ENCODE measurements at regions not wholly inside any gene's neighbourhood (a gene's known extent, or its start where the extent isn't known, plus 50 kb on each side); places are given as distances from the start of the nearest gene placed in this dataset.

DNA sequence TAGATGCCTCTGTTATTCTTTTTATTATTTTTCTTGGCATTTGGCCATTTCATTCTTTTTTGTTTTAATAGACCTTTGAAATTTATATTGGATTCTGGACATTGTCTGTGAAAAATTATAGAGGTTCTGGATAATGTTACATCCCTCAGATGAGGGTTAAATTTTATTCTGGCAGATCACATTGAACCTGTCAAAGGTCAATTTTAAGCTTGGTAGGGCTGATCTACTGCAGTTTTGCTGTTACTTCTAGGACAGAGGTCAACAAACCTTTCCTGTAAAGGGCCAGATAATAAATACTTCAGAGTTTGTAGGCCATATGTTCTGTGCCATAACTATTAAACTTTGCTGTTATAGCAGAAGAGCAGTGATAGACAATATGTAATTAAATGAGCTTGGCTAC, 318.9 kb upstream of the DPPA4 start:
- no peaks in the 10 kb centered on the region for H3K4me1 ChIP-seq (ENCODE audit: control insufficient read depth in 4 of 4, insufficient read depth in 4 of 4, low read length in 3 of 4)
- H3K27me3 ChIP-seq (ENCODE audit: control insufficient read depth in 4 of 4, insufficient read depth in 4 of 4, low read length in 3 of 4): no peaks in the 10 kb centered on the region
- no peak overlapping the region for H3K4me3 ChIP-seq (ENCODE audit: low read depth in 1 of 3, low read length in 3 of 3)
- no peak for TF ChIP-seq JUND (IDR thresholded peaks at IDR 0.05)
- TF ChIP-seq, protein P1, sequence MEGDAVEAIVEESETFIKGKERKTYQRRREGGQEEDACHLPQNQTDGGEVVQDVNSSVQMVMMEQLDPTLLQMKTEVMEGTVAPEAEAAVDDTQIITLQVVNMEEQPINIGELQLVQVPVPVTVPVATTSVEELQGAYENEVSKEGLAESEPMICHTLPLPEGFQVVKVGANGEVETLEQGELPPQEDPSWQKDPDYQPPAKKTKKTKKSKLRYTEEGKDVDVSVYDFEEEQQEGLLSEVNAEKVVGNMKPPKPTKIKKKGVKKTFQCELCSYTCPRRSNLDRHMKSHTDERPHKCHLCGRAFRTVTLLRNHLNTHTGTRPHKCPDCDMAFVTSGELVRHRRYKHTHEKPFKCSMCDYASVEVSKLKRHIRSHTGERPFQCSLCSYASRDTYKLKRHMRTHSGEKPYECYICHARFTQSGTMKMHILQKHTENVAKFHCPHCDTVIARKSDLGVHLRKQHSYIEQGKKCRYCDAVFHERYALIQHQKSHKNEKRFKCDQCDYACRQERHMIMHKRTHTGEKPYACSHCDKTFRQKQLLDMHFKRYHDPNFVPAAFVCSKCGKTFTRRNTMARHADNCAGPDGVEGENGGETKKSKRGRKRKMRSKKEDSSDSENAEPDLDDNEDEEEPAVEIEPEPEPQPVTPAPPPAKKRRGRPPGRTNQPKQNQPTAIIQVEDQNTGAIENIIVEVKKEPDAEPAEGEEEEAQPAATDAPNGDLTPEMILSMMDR (IDR thresholded peaks at IDR 0.05; ENCODE audit: low read depth, low read length, missing input control): no peak
- TF ChIP-seq GABPA (IDR thresholded peaks at IDR 0.05 in 1 of 2, conservative IDR thresholded peaks at IDR 0.05 in 1 of 2): no peak
- TF ChIP-seq, protein P2, sequence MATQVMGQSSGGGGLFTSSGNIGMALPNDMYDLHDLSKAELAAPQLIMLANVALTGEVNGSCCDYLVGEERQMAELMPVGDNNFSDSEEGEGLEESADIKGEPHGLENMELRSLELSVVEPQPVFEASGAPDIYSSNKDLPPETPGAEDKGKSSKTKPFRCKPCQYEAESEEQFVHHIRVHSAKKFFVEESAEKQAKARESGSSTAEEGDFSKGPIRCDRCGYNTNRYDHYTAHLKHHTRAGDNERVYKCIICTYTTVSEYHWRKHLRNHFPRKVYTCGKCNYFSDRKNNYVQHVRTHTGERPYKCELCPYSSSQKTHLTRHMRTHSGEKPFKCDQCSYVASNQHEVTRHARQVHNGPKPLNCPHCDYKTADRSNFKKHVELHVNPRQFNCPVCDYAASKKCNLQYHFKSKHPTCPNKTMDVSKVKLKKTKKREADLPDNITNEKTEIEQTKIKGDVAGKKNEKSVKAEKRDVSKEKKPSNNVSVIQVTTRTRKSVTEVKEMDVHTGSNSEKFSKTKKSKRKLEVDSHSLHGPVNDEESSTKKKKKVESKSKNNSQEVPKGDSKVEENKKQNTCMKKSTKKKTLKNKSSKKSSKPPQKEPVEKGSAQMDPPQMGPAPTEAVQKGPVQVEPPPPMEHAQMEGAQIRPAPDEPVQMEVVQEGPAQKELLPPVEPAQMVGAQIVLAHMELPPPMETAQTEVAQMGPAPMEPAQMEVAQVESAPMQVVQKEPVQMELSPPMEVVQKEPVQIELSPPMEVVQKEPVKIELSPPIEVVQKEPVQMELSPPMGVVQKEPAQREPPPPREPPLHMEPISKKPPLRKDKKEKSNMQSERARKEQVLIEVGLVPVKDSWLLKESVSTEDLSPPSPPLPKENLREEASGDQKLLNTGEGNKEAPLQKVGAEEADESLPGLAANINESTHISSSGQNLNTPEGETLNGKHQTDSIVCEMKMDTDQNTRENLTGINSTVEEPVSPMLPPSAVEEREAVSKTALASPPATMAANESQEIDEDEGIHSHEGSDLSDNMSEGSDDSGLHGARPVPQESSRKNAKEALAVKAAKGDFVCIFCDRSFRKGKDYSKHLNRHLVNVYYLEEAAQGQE (IDR thresholded peaks at IDR 0.05): no peak
- TF ChIP-seq RXRA (IDR thresholded peaks at IDR 0.05): peak; percentile 57 to 68
- TF ChIP-seq, protein P3, sequence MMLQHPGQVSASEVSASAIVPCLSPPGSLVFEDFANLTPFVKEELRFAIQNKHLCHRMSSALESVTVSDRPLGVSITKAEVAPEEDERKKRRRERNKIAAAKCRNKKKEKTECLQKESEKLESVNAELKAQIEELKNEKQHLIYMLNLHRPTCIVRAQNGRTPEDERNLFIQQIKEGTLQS (IDR thresholded peaks at IDR 0.05): no peak
- peak; percentile 18 to 33 for TF ChIP-seq HNF4A (conservative IDR thresholded peaks at IDR 0.05)
- TF ChIP-seq, protein P4, sequence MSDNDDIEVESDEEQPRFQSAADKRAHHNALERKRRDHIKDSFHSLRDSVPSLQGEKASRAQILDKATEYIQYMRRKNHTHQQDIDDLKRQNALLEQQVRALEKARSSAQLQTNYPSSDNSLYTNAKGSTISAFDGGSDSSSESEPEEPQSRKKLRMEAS (IDR thresholded peaks at IDR 0.05): no peak
- TF ChIP-seq EGR1 (IDR thresholded peaks at IDR 0.05; ENCODE audit: low read depth in 2 of 2): no peak
- TF ChIP-seq RAD21 (IDR thresholded peaks at IDR 0.05): no peak
- no peaks in the 10 kb centered on the region for H3K36me3 ChIP-seq (ENCODE audit: control insufficient read depth in 4 of 4, insufficient read depth in 3 of 4, low read depth in 1 of 4, low read length in 3 of 4)
- no peak for DNase-seq (ENCODE audit: low spot score)
- H3K27ac ChIP-seq (ENCODE audit: low read depth in 1 of 2, low read length in 2 of 2): no peak overlapping the region
- no peak overlapping the region for H3K9ac ChIP-seq (ENCODE audit: low read depth in 1 of 2, low read length in 2 of 2)
- no peaks in the 10 kb centered on the region for H3K9me3 ChIP-seq (ENCODE audit: control insufficient read depth in 4 of 4, low read length in 3 of 4)

DNA sequence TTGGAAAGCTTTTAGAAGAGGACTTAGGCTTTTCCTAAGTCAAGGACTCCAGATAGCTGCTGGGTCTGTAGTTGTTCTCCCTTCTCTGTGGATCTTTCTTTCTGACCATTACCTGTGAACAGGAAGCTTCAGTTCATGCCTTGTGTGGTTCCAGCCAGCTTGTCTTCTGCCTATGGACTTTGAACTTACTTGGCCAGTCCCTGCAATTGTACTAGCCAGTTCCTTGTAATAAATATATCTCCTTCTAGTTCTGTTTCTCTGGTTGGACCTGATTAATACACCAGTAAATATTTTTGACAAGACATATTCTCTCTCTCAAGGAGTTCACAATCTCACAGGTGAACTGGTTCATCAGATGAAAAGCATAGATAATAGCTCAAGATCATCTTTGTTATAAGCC, 341.3 kb upstream of the DPPA4 start:
- Histone ChIP-seq H3K9ac (ENCODE audit: low read depth in 1 of 2, low read length in 2 of 2) (no peak overlapping the region), H3K27ac (ENCODE audit: low read depth in 1 of 2, low read length in 2 of 2) (no peak overlapping the region), H3K36me3 (ENCODE audit: control insufficient read depth in 4 of 4, insufficient read depth in 3 of 4, low read depth in 1 of 4, low read length in 3 of 4) (no peaks in the 10 kb centered on the region), H3K4me3 (ENCODE audit: low read depth in 1 of 3, low read length in 3 of 3) (no peak overlapping the region), H3K9me3 (ENCODE audit: control insufficient read depth in 4 of 4, low read length in 3 of 4) (no peaks in the 10 kb centered on the region), H3K27me3 (ENCODE audit: control insufficient read depth in 4 of 4, insufficient read depth in 4 of 4, low read length in 3 of 4) (no peaks in the 10 kb centered on the region), H3K4me1 (ENCODE audit: control insufficient read depth in 4 of 4, insufficient read depth in 4 of 4, low read length in 3 of 4) (no peaks in the 10 kb centered on the region)
- no peak for TF ChIP-seq FOXA2 (IDR thresholded peaks at IDR 0.05)
- TF ChIP-seq HNF4A (conservative IDR thresholded peaks at IDR 0.05): no peak
- no peak for TF ChIP-seq TAF1 (conservative IDR thresholded peaks at IDR 0.05)
- TF ChIP-seq FOXA1 (IDR thresholded peaks at IDR 0.05): no peak
- TF ChIP-seq HNF4G (IDR thresholded peaks at IDR 0.05): no peak
- no peak for TF ChIP-seq GABPA (IDR thresholded peaks at IDR 0.05 in 1 of 2, conservative IDR thresholded peaks at IDR 0.05 in 1 of 2)
- TF ChIP-seq, protein P1 (IDR thresholded peaks at IDR 0.05; ENCODE audit: low read depth, low read length, missing input control): no peak
- TF ChIP-seq JUND (IDR thresholded peaks at IDR 0.05): no peak
- TF ChIP-seq YY1 (IDR thresholded peaks at IDR 0.05): no peak
- TF ChIP-seq, protein P4 (IDR thresholded peaks at IDR 0.05): no peak
- TF ChIP-seq, protein P5, sequence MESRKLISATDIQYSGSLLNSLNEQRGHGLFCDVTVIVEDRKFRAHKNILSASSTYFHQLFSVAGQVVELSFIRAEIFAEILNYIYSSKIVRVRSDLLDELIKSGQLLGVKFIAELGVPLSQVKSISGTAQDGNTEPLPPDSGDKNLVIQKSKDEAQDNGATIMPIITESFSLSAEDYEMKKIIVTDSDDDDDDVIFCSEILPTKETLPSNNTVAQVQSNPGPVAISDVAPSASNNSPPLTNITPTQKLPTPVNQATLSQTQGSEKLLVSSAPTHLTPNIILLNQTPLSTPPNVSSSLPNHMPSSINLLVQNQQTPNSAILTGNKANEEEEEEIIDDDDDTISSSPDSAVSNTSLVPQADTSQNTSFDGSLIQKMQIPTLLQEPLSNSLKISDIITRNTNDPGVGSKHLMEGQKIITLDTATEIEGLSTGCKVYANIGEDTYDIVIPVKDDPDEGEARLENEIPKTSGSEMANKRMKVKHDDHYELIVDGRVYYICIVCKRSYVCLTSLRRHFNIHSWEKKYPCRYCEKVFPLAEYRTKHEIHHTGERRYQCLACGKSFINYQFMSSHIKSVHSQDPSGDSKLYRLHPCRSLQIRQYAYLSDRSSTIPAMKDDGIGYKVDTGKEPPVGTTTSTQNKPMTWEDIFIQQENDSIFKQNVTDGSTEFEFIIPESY (IDR thresholded peaks at IDR 0.05): no peak
- TF ChIP-seq NR2F2 (IDR thresholded peaks at IDR 0.05): no peak
- TF ChIP-seq, protein P2 (IDR thresholded peaks at IDR 0.05): no peak
- TF ChIP-seq RAD21 (IDR thresholded peaks at IDR 0.05): no peak
- TF ChIP-seq RXRA (IDR thresholded peaks at IDR 0.05): no peak
- no peak for TF ChIP-seq SP1 (IDR thresholded peaks at IDR 0.05)
- no peak for DNase-seq (ENCODE audit: low spot score)
